Endothelial cell of umbilical vein (primary cell): ENCODE measurements at regions not wholly inside any gene's neighbourhood (a gene's known extent, or its start where the extent isn't known, plus 50 kb on each side); places are given as distances from the start of the nearest gene placed in this dataset.

Experiments used
- BruUV-seq: library from RNA; stranded (reverse); fragments of 400-500 nt; replicated peaks from 2 replicates; lab custom pipeline; 2021; lab: Mats Ljungman, UMichigan
- CTCF ChIA-PET: fragments of 300-600, 350-600 bp; sonication (Branson Sonifier 250); formaldehyde crosslinking; loops from one replicate; lab custom pipeline; 2021; ENCODE audit warnings: antibody characterized with exemption, inconsistent platforms; lab: Charles Lee
- POLR2A ChIA-PET: fragments of 300-600, 350-600 bp; sonication (Branson Sonifier 250); formaldehyde crosslinking; loops from one replicate; lab custom pipeline; 2021; ENCODE audit warnings: antibody characterized with exemption, inconsistent platforms; lab: Charles Lee
- DNase-seq: peaks from one replicate; pipeline ENCODE4 v3.0.0-alpha.2; 2011; ENCODE audit warnings: low read depth, low spot score
- FAIRE-seq: peaks from 2 replicates; lab custom pipeline; 2011; peaks lifted over from hg19 to GRCh38; lab: Jason Lieb, UNC
- H2AFZ ChIP-seq: 2 replicates; pipeline ENCODE4 v1.6.0; 2012; ENCODE audit warnings: low read depth, low read length, control low read depth, inconsistent platforms
- H3K27ac ChIP-seq: 2 replicates; pipeline ENCODE4 v1.5.1; 2011; ENCODE audit warnings: low read depth, mild to moderate bottlenecking, control low read depth, low read length, moderate library complexity; ENCODE audit not compliant: insufficient read depth
- H3K27me3 ChIP-seq, 2 experiments: 2 replicates each; pipeline versions ENCODE4 v1.6.0 to v1.6.1; 2011; ENCODE audit warnings: low read length in 2 of 2, mixed read lengths in 1 of 2; ENCODE audit not compliant: control insufficient read depth in 2 of 2, insufficient read depth in 2 of 2
- H3K36me3 ChIP-seq, 2 experiments: 2 replicates in 1 of 2; 3 replicates in 1 of 2; pipeline ENCODE4 v1.5.1; 2011; ENCODE audit warnings: low read length in 2 of 2, mild to moderate bottlenecking in 1 of 2, moderate library complexity in 1 of 2; ENCODE audit not compliant: control insufficient read depth in 2 of 2, insufficient read depth in 2 of 2; ENCODE audit errors: extremely low read depth in 1 of 2
- H3K4me1 ChIP-seq: 3 replicates; pipeline ENCODE4 v1.5.1; 2011; ENCODE audit warnings: mild to moderate bottlenecking, low read length; ENCODE audit not compliant: control insufficient read depth, insufficient read depth; ENCODE audit errors: extremely low read depth
- H3K4me2 ChIP-seq: 2 replicates; pipeline ENCODE4 v1.6.1; 2011; ENCODE audit warnings: low read length, control low read depth, mixed read lengths; ENCODE audit not compliant: insufficient read depth
- H3K4me3 ChIP-seq, 3 experiments: fragments of 200-600 bp in 1 of 3; sonication (generic), shearing (Covaris generic) in 1 of 3; replicated peaks in 1 of 3; 2 replicates each; pipeline ENCODE4 v1.5.1; 2011 to 2016; ENCODE audit warnings: control low read depth in 3 of 3, low read length in 3 of 3, mild to moderate bottlenecking in 2 of 3, inconsistent platforms in 1 of 3, low read depth in 1 of 3, moderate library complexity in 1 of 3; ENCODE audit not compliant: insufficient read depth in 1 of 3
- H3K79me2 ChIP-seq: 2 replicates; pipeline ENCODE4 v1.6.0; 2012; ENCODE audit warnings: low read length, inconsistent platforms; ENCODE audit not compliant: control insufficient read depth, insufficient read depth
- H3K9ac ChIP-seq: replicated peaks from 2 replicates; pipeline ENCODE3; 2011; ENCODE audit warnings: low read length, control low read depth; ENCODE audit not compliant: insufficient read depth; ENCODE audit errors: extremely low read depth
- H3K9me1 ChIP-seq: replicated peaks from 3 replicates; pipeline ENCODE4 v1.6.0; 2011; ENCODE audit warnings: mild to moderate bottlenecking, low read length; ENCODE audit not compliant: control insufficient read depth, insufficient read depth; ENCODE audit errors: extremely low read depth
- H3K9me3 ChIP-seq: replicated peaks from 2 replicates; pipeline ENCODE4 v1.5.1; 2012; ENCODE audit warnings: low read length, inconsistent platforms; ENCODE audit not compliant: control insufficient read depth, insufficient read depth
- H4K20me1 ChIP-seq: replicated peaks from 2 replicates; pipeline ENCODE3; 2011; ENCODE audit warnings: mild to moderate bottlenecking, low read length; ENCODE audit not compliant: control insufficient read depth, insufficient read depth; ENCODE audit errors: extremely low read depth
- EZH2 ChIP-seq: IDR thresholded peaks from 2 replicates; pipeline ENCODE4 v1.6.1; 2012; ENCODE audit warnings: borderline replicate concordance, low read depth, mild to moderate bottlenecking, moderate library complexity, low read length, inconsistent platforms; ENCODE audit not compliant: severe bottlenecking
- FOS ChIP-seq: IDR thresholded peaks from 2 replicates; pipeline ENCODE4 v1.6.1; 2011; ENCODE audit warnings: mild to moderate bottlenecking, low read length, moderate library complexity, borderline replicate concordance; ENCODE audit not compliant: insufficient read depth
- GATA2 ChIP-seq: IDR thresholded peaks from 2 replicates; pipeline ENCODE4 v1.7.0; 2011; ENCODE audit warnings: low read depth, mild to moderate bottlenecking, moderate library complexity, mixed read lengths, low read length; ENCODE audit not compliant: insufficient read length, insufficient read depth
- JUN ChIP-seq: IDR thresholded peaks from 2 replicates; pipeline ENCODE4 v1.6.1; 2011; ENCODE audit warnings: borderline replicate concordance, low read depth; ENCODE audit not compliant: insufficient read length, insufficient read depth
- MYC ChIP-seq: IDR thresholded peaks from one replicate; pipeline ENCODE4 v1.6.1; 2011; ENCODE audit warnings: mild to moderate bottlenecking, low read depth, low read length
- POLR2A ChIP-seq: IDR thresholded peaks from 2 replicates; pipeline ENCODE4 v1.6.1; 2012; ENCODE audit warnings: low read depth, mild to moderate bottlenecking, control low read depth, low read length
- POLR2AphosphoS5 ChIP-seq: IDR thresholded peaks from 2 replicates; pipeline ENCODE4 v1.6.1; 2012; ENCODE audit warnings: low read depth, mild to moderate bottlenecking, control low read depth, low read length, moderate library complexity; ENCODE audit not compliant: insufficient read depth
- dilution Hi-C: fragments of 300-500 bp; cut with MboI; formaldehyde crosslinking; loops from one replicate; pipeline ENCODE4 v1.15.0; 2019; ENCODE audit warnings: low sequenced_read_pairs; ENCODE audit not compliant: extremely low pct_ligation_motif_present
- intact Hi-C: fragments of 100-400 bp; cut with micrococcal nuclease; formaldehyde crosslinking; loops from one replicate; pipeline ENCODE4 v1.10.0; 2022
- TF ChIP-seq, protein P1 (sequence below), 2 donors: IDR thresholded peaks; 1 replicate in 1 of 2; 2 replicates in 1 of 2; pipeline ENCODE4 v1.5.1; 2011; ENCODE audit warnings: low read length in 2 of 2, mild to moderate bottlenecking in 2 of 2, moderate library complexity in 2 of 2, control low read depth in 1 of 2, inconsistent platforms in 1 of 2, low read depth in 1 of 2; ENCODE audit not compliant: insufficient read depth in 1 of 2; ENCODE audit errors: extremely low read depth in 1 of 2
- TF ChIP-seq, protein P2 (sequence below): IDR thresholded peaks from 2 replicates; pipeline ENCODE4 v1.6.1; 2011; ENCODE audit not compliant: insufficient read depth, insufficient read length

DNA sequence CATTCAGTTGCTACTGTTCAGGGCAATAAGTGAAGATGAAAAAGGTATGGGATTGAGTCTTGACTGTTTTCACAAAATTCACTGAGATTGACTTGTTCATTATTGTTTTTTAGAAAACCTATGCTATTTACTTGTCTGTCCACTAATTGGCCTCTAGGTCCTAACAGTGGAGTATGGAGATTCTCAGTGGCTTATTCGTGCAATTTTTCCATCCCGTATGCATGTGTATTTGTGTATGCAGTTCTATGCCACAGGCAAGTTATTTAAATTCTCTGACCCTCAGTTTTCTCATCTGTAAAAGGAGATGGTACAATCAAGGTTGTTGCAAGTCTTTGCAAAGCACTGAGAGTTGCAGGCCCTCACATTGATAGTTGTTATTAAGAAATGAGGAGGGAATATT lies 151.0 kb downstream of the BBOX1 start:
- CTCF ChIA-PET = interaction anchor here (1.3 kb wide), 1 partner anchor 104 kb away, joined by 5 read pairs; no protein-coding TSS in a partner anchor
- Histone ChIP-seq H3K79me2 (no peaks in the 10 kb centered on the region), H3K27ac (no peak overlapping the region), H3K4me3 (no peak overlapping the region), H2AFZ (no peak overlapping the region), H3K4me1 (no peaks in the 10 kb centered on the region), H3K27me3 (peaks cover 29 to 48% of the 10 kb centered on the region in 2 experiments), H3K36me3 (no peaks in the 10 kb centered on the region), H3K9me1 (no peaks in the 10 kb centered on the region), H3K9me3 (no peaks in the 10 kb centered on the region), H3K9ac (no peak overlapping the region), H4K20me1 (no peaks in the 10 kb centered on the region), H3K4me2 (no peak overlapping the region)
- POLR2A ChIA-PET = no interaction called here
- FAIRE-seq = no peak
- no peak for TF ChIP-seq GATA2
- TF ChIP-seq POLR2A = no peak
- no peak for TF ChIP-seq MYC
- TF ChIP-seq FOS = no peak
- TF ChIP-seq, protein P1, sequence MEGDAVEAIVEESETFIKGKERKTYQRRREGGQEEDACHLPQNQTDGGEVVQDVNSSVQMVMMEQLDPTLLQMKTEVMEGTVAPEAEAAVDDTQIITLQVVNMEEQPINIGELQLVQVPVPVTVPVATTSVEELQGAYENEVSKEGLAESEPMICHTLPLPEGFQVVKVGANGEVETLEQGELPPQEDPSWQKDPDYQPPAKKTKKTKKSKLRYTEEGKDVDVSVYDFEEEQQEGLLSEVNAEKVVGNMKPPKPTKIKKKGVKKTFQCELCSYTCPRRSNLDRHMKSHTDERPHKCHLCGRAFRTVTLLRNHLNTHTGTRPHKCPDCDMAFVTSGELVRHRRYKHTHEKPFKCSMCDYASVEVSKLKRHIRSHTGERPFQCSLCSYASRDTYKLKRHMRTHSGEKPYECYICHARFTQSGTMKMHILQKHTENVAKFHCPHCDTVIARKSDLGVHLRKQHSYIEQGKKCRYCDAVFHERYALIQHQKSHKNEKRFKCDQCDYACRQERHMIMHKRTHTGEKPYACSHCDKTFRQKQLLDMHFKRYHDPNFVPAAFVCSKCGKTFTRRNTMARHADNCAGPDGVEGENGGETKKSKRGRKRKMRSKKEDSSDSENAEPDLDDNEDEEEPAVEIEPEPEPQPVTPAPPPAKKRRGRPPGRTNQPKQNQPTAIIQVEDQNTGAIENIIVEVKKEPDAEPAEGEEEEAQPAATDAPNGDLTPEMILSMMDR (IDR thresholded peaks at IDR 0.05; ENCODE audit: extremely low read depth in 1 of 2, insufficient read depth in 1 of 2, low read depth in 1 of 2, low read length in 2 of 2) = no peak
- TF ChIP-seq EZH2 = no peak
- no peak for TF ChIP-seq JUN
- TF ChIP-seq POLR2AphosphoS5 = no peak
- TF ChIP-seq, protein P2, sequence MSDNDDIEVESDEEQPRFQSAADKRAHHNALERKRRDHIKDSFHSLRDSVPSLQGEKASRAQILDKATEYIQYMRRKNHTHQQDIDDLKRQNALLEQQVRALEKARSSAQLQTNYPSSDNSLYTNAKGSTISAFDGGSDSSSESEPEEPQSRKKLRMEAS = no peak
- intact Hi-C loops (no loop called here), dilution Hi-C loops (loop anchor here (25.0 kb wide), 1 partner anchor 296 kb away; no protein-coding TSS in a partner anchor)
- no TSS peak for BruUV-seq
- DNase-seq = no peak
